ENCODE measurements at regions not wholly inside any gene's neighbourhood (a gene's known extent, or its start where the extent isn't known, plus 50 kb on each side); places are given as distances from the start of the nearest gene placed in this dataset.

DNA sequence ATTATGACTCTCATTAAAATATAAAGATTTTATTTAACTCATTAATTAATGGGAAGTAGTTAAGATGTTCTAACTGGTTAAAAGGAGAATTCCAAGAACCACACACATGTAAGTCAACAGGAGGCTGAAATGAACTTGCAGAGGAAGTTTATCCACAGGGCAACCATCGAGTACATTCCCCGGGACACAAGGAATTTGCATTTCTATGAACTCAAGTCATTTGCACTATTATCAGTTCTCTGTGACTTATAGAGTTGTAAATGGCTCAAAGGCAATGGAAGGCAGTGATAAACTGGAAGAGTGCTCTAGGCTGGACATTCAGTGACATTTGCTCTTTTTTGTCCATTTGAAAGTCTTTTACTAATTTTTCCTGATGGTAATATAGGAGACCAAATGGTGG lies 97.4 kb downstream of the SNX5 start:
- ChIA-PET CTCF (no interaction called here), POLR2A (no interaction called here)
- Histone ChIP-seq H3K4me1 (ENCODE audit: control insufficient read depth, insufficient read depth, low read length) (no peaks in the 10 kb centered on the region), H3K4me3 (ENCODE audit: low read depth, low read length) (no peak overlapping the region), H3K9me3 (ENCODE audit: control insufficient read depth, insufficient read depth, low read depth, low read length) (no peaks in the 10 kb centered on the region), H3K36me3 (ENCODE audit: control insufficient read depth in 2 of 2, insufficient read depth in 1 of 2, low read length in 2 of 2) (no peaks in the 10 kb centered on the region), H3K27ac (ENCODE audit: extremely low read depth, low read depth, low read length) (no peak overlapping the region)
- TF ChIP-seq GFI1B (tag by site-specific recombination; IDR thresholded peaks at IDR 0.05) = no peak
- TF ChIP-seq ZBTB1 (tag by site-specific recombination; IDR thresholded peaks at IDR 0.05) = no peak
- no peak for TF ChIP-seq ZNF768 (tag by site-specific recombination; IDR thresholded peaks at IDR 0.05)
- TF ChIP-seq, protein P1, sequence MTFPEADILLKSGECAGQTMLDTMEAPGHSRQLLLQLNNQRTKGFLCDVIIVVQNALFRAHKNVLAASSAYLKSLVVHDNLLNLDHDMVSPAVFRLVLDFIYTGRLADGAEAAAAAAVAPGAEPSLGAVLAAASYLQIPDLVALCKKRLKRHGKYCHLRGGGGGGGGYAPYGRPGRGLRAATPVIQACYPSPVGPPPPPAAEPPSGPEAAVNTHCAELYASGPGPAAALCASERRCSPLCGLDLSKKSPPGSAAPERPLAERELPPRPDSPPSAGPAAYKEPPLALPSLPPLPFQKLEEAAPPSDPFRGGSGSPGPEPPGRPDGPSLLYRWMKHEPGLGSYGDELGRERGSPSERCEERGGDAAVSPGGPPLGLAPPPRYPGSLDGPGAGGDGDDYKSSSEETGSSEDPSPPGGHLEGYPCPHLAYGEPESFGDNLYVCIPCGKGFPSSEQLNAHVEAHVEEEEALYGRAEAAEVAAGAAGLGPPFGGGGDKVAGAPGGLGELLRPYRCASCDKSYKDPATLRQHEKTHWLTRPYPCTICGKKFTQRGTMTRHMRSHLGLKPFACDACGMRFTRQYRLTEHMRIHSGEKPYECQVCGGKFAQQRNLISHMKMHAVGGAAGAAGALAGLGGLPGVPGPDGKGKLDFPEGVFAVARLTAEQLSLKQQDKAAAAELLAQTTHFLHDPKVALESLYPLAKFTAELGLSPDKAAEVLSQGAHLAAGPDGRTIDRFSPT (tag by site-specific recombination; IDR thresholded peaks at IDR 0.05) = no peak
- no peak for TF ChIP-seq ZNF391 (tag by site-specific recombination; IDR thresholded peaks at IDR 0.05; ENCODE audit: borderline replicate concordance, low read depth)
- no peak for TF ChIP-seq ZNF501 (tag by site-specific recombination; IDR thresholded peaks at IDR 0.05)
- TF ChIP-seq ZNF544 (tag by site-specific recombination; IDR thresholded peaks at IDR 0.05) = no peak

DNA sequence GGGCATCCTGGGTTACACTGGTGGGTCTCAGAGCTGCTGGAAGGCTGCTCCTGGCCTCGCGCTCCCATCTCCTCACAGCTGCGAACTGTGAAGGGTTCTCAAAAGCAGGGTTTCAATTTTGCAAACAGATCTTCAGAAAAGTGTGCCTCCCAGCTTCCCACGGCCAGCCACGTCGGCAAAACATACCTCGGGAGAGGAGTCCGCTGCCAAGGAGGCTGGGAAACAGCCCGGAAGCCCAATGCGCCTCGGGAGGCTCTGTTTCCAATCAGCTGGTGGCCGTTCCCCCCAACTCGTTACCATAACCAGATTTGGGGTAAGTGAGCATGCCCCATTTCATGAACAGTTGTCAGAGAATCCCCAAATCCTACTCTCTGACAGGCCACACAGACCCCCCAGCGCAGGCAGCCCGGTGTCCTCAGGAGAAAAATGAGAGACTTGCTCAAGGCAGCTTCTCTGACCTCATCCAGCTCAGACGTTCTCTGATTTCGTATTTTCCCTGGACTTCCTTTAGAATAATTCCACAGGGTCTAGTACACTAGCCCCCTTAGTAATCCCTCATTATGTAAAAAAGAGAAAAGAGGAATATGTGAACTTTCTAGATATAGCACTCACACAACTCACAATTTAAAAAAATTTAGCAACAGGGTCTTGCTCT lies 98.4 kb downstream of the SNX5 start:
- ChIA-PET CTCF (no interaction called here), POLR2A (no interaction called here)
- no peak overlapping the region for H3K4me3 ChIP-seq (ENCODE audit: low read depth, low read length)
- H3K9me3 ChIP-seq (ENCODE audit: control insufficient read depth, insufficient read depth, low read depth, low read length) = no peaks in the 10 kb centered on the region
- H3K4me1 ChIP-seq (ENCODE audit: control insufficient read depth, insufficient read depth, low read length) = no peaks in the 10 kb centered on the region
- no peak overlapping the region for H3K27ac ChIP-seq (ENCODE audit: extremely low read depth, low read depth, low read length)
- H3K36me3 ChIP-seq (ENCODE audit: control insufficient read depth in 2 of 2, insufficient read depth in 1 of 2, low read length in 2 of 2) = no peaks in the 10 kb centered on the region
- TF ChIP-seq ZNF530 (tag by site-specific recombination; IDR thresholded peaks at IDR 0.05; ENCODE audit: low read depth) = no peak
- TF ChIP-seq, protein P2, sequence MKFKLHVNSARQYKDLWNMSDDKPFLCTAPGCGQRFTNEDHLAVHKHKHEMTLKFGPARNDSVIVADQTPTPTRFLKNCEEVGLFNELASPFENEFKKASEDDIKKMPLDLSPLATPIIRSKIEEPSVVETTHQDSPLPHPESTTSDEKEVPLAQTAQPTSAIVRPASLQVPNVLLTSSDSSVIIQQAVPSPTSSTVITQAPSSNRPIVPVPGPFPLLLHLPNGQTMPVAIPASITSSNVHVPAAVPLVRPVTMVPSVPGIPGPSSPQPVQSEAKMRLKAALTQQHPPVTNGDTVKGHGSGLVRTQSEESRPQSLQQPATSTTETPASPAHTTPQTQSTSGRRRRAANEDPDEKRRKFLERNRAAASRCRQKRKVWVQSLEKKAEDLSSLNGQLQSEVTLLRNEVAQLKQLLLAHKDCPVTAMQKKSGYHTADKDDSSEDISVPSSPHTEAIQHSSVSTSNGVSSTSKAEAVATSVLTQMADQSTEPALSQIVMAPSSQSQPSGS (tag by site-specific recombination; IDR thresholded peaks at IDR 0.05; ENCODE audit: low read depth) = no peak
- no peak for TF ChIP-seq ZBTB17 (tag by site-specific recombination; IDR thresholded peaks at IDR 0.05)
- no peak for TF ChIP-seq ZNF791 (tag by site-specific recombination; IDR thresholded peaks at IDR 0.05)
- TF ChIP-seq ZNF776 (tag by site-specific recombination; IDR thresholded peaks at IDR 0.05; ENCODE audit: borderline replicate concordance) = no peak
- TF ChIP-seq ZBTB21 (tag by site-specific recombination; IDR thresholded peaks at IDR 0.05) = no peak
- TF ChIP-seq ZNF707 (tag by site-specific recombination; IDR thresholded peaks at IDR 0.05) = no peak
- TF ChIP-seq ZBTB48 (tag by site-specific recombination; IDR thresholded peaks at IDR 0.05) = no peak
- TF ChIP-seq GLIS1 (tag by site-specific recombination; IDR thresholded peaks at IDR 0.05) = no peak
- TF ChIP-seq, protein P3, sequence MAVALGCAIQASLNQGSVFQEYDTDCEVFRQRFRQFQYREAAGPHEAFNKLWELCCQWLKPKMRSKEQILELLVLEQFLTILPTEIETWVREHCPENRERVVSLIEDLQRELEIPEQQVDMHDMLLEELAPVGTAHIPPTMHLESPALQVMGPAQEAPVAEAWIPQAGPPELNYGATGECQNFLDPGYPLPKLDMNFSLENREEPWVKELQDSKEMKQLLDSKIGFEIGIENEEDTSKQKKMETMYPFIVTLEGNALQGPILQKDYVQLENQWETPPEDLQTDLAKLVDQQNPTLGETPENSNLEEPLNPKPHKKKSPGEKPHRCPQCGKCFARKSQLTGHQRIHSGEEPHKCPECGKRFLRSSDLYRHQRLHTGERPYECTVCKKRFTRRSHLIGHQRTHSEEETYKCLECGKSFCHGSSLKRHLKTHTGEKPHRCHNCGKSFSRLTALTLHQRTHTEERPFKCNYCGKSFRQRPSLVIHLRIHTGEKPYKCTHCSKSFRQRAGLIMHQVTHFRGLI (tag by site-specific recombination; IDR thresholded peaks at IDR 0.05) = no peak
- TF ChIP-seq, protein P4, sequence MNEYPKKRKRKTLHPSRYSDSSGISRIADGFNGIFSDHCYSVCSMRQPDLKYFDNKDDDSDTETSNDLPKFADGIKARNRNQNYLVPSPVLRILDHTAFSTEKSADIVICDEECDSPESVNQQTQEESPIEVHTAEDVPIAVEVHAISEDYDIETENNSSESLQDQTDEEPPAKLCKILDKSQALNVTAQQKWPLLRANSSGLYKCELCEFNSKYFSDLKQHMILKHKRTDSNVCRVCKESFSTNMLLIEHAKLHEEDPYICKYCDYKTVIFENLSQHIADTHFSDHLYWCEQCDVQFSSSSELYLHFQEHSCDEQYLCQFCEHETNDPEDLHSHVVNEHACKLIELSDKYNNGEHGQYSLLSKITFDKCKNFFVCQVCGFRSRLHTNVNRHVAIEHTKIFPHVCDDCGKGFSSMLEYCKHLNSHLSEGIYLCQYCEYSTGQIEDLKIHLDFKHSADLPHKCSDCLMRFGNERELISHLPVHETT (tag by site-specific recombination; IDR thresholded peaks at IDR 0.05) = no peak
- no peak for TF ChIP-seq ZNF433 (tag by site-specific recombination; IDR thresholded peaks at IDR 0.05; ENCODE audit: low read depth)
- TF ChIP-seq, protein P5, sequence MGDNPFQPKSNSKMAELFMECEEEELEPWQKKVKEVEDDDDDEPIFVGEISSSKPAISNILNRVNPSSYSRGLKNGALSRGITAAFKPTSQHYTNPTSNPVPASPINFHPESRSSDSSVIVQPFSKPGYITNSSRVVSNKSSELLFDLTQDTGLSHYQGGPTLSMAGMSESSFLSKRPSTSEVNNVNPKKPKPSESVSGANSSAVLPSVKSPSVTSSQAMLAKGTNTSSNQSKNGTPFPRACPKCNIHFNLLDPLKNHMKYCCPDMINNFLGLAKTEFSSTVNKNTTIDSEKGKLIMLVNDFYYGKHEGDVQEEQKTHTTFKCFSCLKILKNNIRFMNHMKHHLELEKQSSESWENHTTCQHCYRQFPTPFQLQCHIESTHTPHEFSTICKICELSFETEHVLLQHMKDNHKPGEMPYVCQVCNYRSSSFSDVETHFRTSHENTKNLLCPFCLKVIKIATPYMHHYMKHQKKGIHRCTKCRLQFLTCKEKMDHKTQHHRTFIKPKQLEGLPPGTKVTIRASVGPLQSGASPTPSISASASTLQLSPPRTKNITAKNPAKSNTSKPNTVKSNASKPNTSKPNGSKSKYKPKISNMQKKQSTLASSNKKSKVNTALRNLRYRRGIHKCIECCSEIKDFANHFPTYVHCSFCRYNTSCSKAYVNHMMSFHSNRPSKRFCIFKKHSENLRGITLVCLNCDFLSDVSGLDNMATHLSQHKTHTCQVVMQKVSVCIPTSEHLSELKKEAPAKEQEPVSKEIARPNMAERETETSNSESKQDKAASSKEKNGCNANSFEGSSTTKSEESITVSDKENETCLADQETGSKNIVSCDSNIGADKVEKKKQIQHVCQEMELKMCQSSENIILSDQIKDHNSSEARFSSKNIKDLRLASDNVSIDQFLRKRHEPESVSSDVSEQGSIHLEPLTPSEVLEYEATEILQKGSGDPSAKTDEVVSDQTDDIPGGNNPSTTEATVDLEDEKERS (tag by site-specific recombination; IDR thresholded peaks at IDR 0.05) = no peak
- no peak for TF ChIP-seq SP7 (tag by site-specific recombination; IDR thresholded peaks at IDR 0.05)
- no peak for TF ChIP-seq YY2 (tag by site-specific recombination; IDR thresholded peaks at IDR 0.05)
- no peak for TF ChIP-seq ZIC2 (tag by site-specific recombination; IDR thresholded peaks at IDR 0.05)
- TF ChIP-seq, protein P6, sequence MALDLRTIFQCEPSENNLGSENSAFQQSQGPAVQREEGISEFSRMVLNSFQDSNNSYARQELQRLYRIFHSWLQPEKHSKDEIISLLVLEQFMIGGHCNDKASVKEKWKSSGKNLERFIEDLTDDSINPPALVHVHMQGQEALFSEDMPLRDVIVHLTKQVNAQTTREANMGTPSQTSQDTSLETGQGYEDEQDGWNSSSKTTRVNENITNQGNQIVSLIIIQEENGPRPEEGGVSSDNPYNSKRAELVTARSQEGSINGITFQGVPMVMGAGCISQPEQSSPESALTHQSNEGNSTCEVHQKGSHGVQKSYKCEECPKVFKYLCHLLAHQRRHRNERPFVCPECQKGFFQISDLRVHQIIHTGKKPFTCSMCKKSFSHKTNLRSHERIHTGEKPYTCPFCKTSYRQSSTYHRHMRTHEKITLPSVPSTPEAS (tag by site-specific recombination; IDR thresholded peaks at IDR 0.05) = no peak

Measured in HEK293 (cell line).